ENCODE measurements at regions not wholly inside any gene's neighbourhood (a gene's known extent, or its start where the extent isn't known, plus 50 kb on each side); places are given as distances from the start of the nearest gene placed in this dataset.

GRCh38 chr12:7591531-7591930 is 74.2 kb downstream of the APOBEC1 start:
- TF ChIP-seq CTCF (IDR thresholded peaks at IDR 0.05) = no peak
- no peak for TF ChIP-seq POLR2A (IDR thresholded peaks at IDR 0.05; ENCODE audit: low read depth)
